ENCODE measurements at regions not wholly inside any gene's neighbourhood (a gene's known extent, or its start where the extent isn't known, plus 50 kb on each side); places are given as distances from the start of the nearest gene placed in this dataset.

- Mint-ChIP-seq H3K36me3 (peaks cover 38 to 55% of the 10 kb centered on the region in 2 donors), H3K4me1 (peaks cover 2% of the 10 kb centered on the region), H3K4me3 (no peak overlapping the region), H3K27ac (no peak overlapping the region), H3K27me3 (ENCODE audit: low read depth in 3 of 3) (peaks cover 0 to 3% (median 0%) of the 10 kb centered on the region in 3 donors), H3K9me3 (peaks cover 0 to 8% (median 4%) of the 10 kb centered on the region in 7 donors)
- H3K9me3 ChIP-seq (replicated peaks in 1 of 2; ENCODE audit: control insufficient read depth in 1 of 2, insufficient read depth in 1 of 2, low read length in 2 of 2): peaks cover 0 to 3% of the 10 kb centered on the region in 2 donors
- no peak overlapping the region for H3K4me3 ChIP-seq (replicated peaks in 1 of 3; ENCODE audit: low read depth in 2 of 3, low read length in 3 of 3)
- H3K4me1 ChIP-seq (ENCODE audit: control insufficient read depth in 1 of 2, insufficient read depth in 2 of 2, low read length in 2 of 2): no peaks in the 10 kb centered on the region
- no peak for TF ChIP-seq CTCF (IDR thresholded peaks at IDR 0.05)
- DNase-seq: no peak
- intact Hi-C loops (cut with micrococcal nuclease): no loop called here
- H3K27me3 ChIP-seq (ENCODE audit: control insufficient read depth in 2 of 2, insufficient read depth in 2 of 2, low read length in 2 of 2): no peaks in the 10 kb centered on the region
- H3K9ac ChIP-seq (ENCODE audit: insufficient read depth, low read length, poor library complexity, severe bottlenecking): no peak overlapping the region
- no peaks in the 10 kb centered on the region for H4K20me1 ChIP-seq (ENCODE audit: insufficient read depth, low read length)
- no peak overlapping the region for H3K4me2 ChIP-seq (replicated peaks; ENCODE audit: extremely low read depth, low read length, poor library complexity, severe bottlenecking)
- no peaks in the 10 kb centered on the region for H3K79me2 ChIP-seq (ENCODE audit: insufficient read depth, low read length)
- no peak overlapping the region for H2AFZ ChIP-seq (ENCODE audit: insufficient read depth, low read depth, low read length, poor library complexity, severe bottlenecking)
- WGBS (ENCODE audit: insufficient coverage): 94% methylated on average over 8 of the region's 9 CpGs
- no peak overlapping the region for H3K27ac ChIP-seq (ENCODE audit: low read depth in 1 of 2, low read length in 2 of 2)
- H3K36me3 ChIP-seq (replicated peaks in 1 of 2; ENCODE audit: control insufficient read depth in 1 of 2, insufficient read depth in 2 of 2, low read length in 2 of 2): peaks cover 24 to 30% of the 10 kb centered on the region in 2 donors
Observed at GRCh38 chr1:178025613-178026356, 55.9 kb upstream of the SEC16B start.

GRCh38 chr1:178028841-178029481, 59.1 kb upstream of the SEC16B start:
- H3K4me3 ChIP-seq (replicated peaks in 1 of 3; ENCODE audit: low read depth in 2 of 3, low read length in 3 of 3): no peak overlapping the region
- intact Hi-C loops (cut with micrococcal nuclease): no loop called here
- no peaks in the 10 kb centered on the region for H4K20me1 ChIP-seq (ENCODE audit: insufficient read depth, low read length)
- peaks cover 0 to 5% (median 0%) of the 10 kb centered on the region in 3 donors for H3K27me3 Mint-ChIP-seq (ENCODE audit: low read depth in 3 of 3)
- H3K9me3 Mint-ChIP-seq: peaks cover 0 to 7% (median 4%) of the 10 kb centered on the region in 7 donors
- peaks cover 24 to 54% of the 10 kb centered on the region in 2 donors for H3K36me3 Mint-ChIP-seq
- 98% methylated on average over 6 of the region's 7 CpGs for WGBS (ENCODE audit: insufficient coverage)
- H3K9ac ChIP-seq (ENCODE audit: insufficient read depth, low read length, poor library complexity, severe bottlenecking): no peak overlapping the region
- H3K36me3 ChIP-seq (replicated peaks in 1 of 2; ENCODE audit: control insufficient read depth in 1 of 2, insufficient read depth in 2 of 2, low read length in 2 of 2): peaks cover 10 to 15% of the 10 kb centered on the region in 2 donors
- no peak overlapping the region for H3K27ac Mint-ChIP-seq
- TF ChIP-seq CTCF (IDR thresholded peaks at IDR 0.05): no peak
- H3K27ac ChIP-seq (ENCODE audit: low read depth in 1 of 2, low read length in 2 of 2): no peak overlapping the region
- DNase-seq: no peak
- no peak overlapping the region for H3K4me3 Mint-ChIP-seq
- H3K79me2 ChIP-seq (ENCODE audit: insufficient read depth, low read length): no peaks in the 10 kb centered on the region
- H3K4me1 ChIP-seq (ENCODE audit: control insufficient read depth in 1 of 2, insufficient read depth in 2 of 2, low read length in 2 of 2): no peaks in the 10 kb centered on the region
- H2AFZ ChIP-seq (ENCODE audit: insufficient read depth, low read depth, low read length, poor library complexity, severe bottlenecking): no peak overlapping the region
- H3K4me2 ChIP-seq (replicated peaks; ENCODE audit: extremely low read depth, low read length, poor library complexity, severe bottlenecking): no peak overlapping the region
- H3K9me3 ChIP-seq (replicated peaks in 1 of 2; ENCODE audit: control insufficient read depth in 1 of 2, insufficient read depth in 1 of 2, low read length in 2 of 2): peaks cover 0 to 3% of the 10 kb centered on the region in 2 donors
- H3K4me1 Mint-ChIP-seq: no peaks in the 10 kb centered on the region
- no peaks in the 10 kb centered on the region for H3K27me3 ChIP-seq (ENCODE audit: control insufficient read depth in 2 of 2, insufficient read depth in 2 of 2, low read length in 2 of 2)

Measured in CD14-positive monocyte (primary cell).